ENCODE measurements at regions not wholly inside any gene's neighbourhood (a gene's known extent, or its start where the extent isn't known, plus 50 kb on each side); places are given as distances from the start of the nearest gene placed in this dataset.

GRCh38 chr16:51870296-51870854, 676.6 kb downstream of the TOX3 start:
- no peak for DNase-seq (ENCODE audit: low read depth)
- H3K4me3 ChIP-seq (ENCODE audit: low read depth, low read length), result no peak overlapping the region
- no peak for TF ChIP-seq CTCF (conservative IDR thresholded peaks at IDR 0.05; ENCODE audit: low read depth, low read length)

- no peak for TF ChIP-seq CTCF (conservative IDR thresholded peaks at IDR 0.05; ENCODE audit: low read depth, low read length)
- H3K4me3 ChIP-seq (ENCODE audit: low read depth, low read length), result no peak overlapping the region
- DNase-seq (ENCODE audit: low read depth), result no peak
Observed at GRCh38 chr16:51869176-51869575, 677.8 kb downstream of the TOX3 start.

GRCh38 chr16:51868631-51869030, 678.3 kb downstream of the TOX3 start:
- no peak for DNase-seq (ENCODE audit: low read depth)
- TF ChIP-seq CTCF (conservative IDR thresholded peaks at IDR 0.05; ENCODE audit: low read depth, low read length), result no peak
- H3K4me3 ChIP-seq (ENCODE audit: low read depth, low read length), result no peak overlapping the region

- no peak overlapping the region for H3K4me3 ChIP-seq (ENCODE audit: low read depth, low read length)
- no peak for TF ChIP-seq CTCF (conservative IDR thresholded peaks at IDR 0.05; ENCODE audit: low read depth, low read length)
- no peak for DNase-seq (ENCODE audit: low read depth)
Observed at GRCh38 chr16:51867386-51868065, 679.4 kb downstream of the TOX3 start.

- no peak overlapping the region for H3K4me3 ChIP-seq (ENCODE audit: low read depth, low read length)
- no peak for DNase-seq (ENCODE audit: low read depth)
- TF ChIP-seq CTCF (conservative IDR thresholded peaks at IDR 0.05; ENCODE audit: low read depth, low read length), result no peak
Observed at GRCh38 chr16:51864575-51864974, 682.4 kb downstream of the TOX3 start.

GRCh38 chr16:51854401-51854951, 692.5 kb downstream of the TOX3 start:
- H3K4me3 ChIP-seq (ENCODE audit: low read depth, low read length), result no peak overlapping the region
- no peak for DNase-seq (ENCODE audit: low read depth)
- TF ChIP-seq CTCF (conservative IDR thresholded peaks at IDR 0.05; ENCODE audit: low read depth, low read length), result no peak

GRCh38 chr16:51853586-51853985, 693.4 kb downstream of the TOX3 start:
- no peak for TF ChIP-seq CTCF (conservative IDR thresholded peaks at IDR 0.05; ENCODE audit: low read depth, low read length)
- H3K4me3 ChIP-seq (ENCODE audit: low read depth, low read length), result no peak overlapping the region
- no peak for DNase-seq (ENCODE audit: low read depth)

Measured in epithelial cell of proximal tubule (primary cell).